IPS DF 6.9 (cell line): ENCODE measurements at regions not wholly inside any gene's neighbourhood (a gene's known extent, or its start where the extent isn't known, plus 50 kb on each side); places are given as distances from the start of the nearest gene placed in this dataset.
"Not testable (repeated sequence)": the region's sequence is repeated elsewhere in the genome, so short reads cannot be mapped to it uniquely, and the experiment has no call there.

Experiments used
- DNase-seq: peaks from one replicate; pipeline ENCODE4 v3.0.0-alpha.2; 2013; ENCODE audit warnings: low read depth, low spot score
- H3K27ac ChIP-seq: one replicate; pipeline ENCODE4 v1.5.1; 2013; ENCODE audit warnings: low read length, control low read depth
- H3K27me3 ChIP-seq: 2 replicates; pipeline ENCODE4 v1.6.1; 2013; ENCODE audit warnings: mild to moderate bottlenecking, low read length; ENCODE audit not compliant: control insufficient read depth, insufficient read depth
- H3K36me3 ChIP-seq: 2 replicates; pipeline ENCODE4 v1.6.1; 2013; ENCODE audit warnings: low read length; ENCODE audit not compliant: control insufficient read depth, insufficient read depth
- H3K4me1 ChIP-seq: 2 replicates; pipeline ENCODE4 v1.6.1; 2013; ENCODE audit warnings: low read length; ENCODE audit not compliant: control insufficient read depth, insufficient read depth
- H3K4me3 ChIP-seq: 2 replicates; pipeline ENCODE4 v1.5.1; 2013; ENCODE audit warnings: mild to moderate bottlenecking, low read length
- H3K9me3 ChIP-seq: 2 replicates; pipeline ENCODE4 v1.6.1; 2013; ENCODE audit warnings: low read length, inconsistent platforms; ENCODE audit not compliant: control insufficient read depth, insufficient read depth
- WGBS: extraction: QIAGEN DNeasy Blood & Tissue Kit; methylation state at CpG from one replicate; pipeline ENCODE4 v1.1.7; 2013; ENCODE audit warnings: mixed read lengths, missing lambda C conversion rate; ENCODE audit not compliant: insufficient read length, insufficient coverage; 5-methylcytosine and 5-hydroxymethylcytosine counted together

- Histone ChIP-seq H3K36me3 (no peaks in the 10 kb centered on the region), H3K9me3 (no peaks in the 10 kb centered on the region), H3K27me3 (no peaks in the 10 kb centered on the region), H3K27ac (no peak overlapping the region), H3K4me1 (no peaks in the 10 kb centered on the region), H3K4me3 (no peak overlapping the region)
- DNase-seq = no peak
- no CpG with 5 or more reads among the region's 5 CpGs for WGBS
These were observed 71.5 kb upstream of the IFNGR1 start for GRCh38 chr6:137290601-137291261.

GRCh38 chr6:137286916-137287315, 67.7 kb upstream of the IFNGR1 start:
- DNase-seq = no peak
- Histone ChIP-seq H3K9me3 (no peaks in the 10 kb centered on the region), H3K36me3 (no peaks in the 10 kb centered on the region), H3K4me1 (no peaks in the 10 kb centered on the region), H3K27me3 (no peaks in the 10 kb centered on the region), H3K27ac (no peak overlapping the region), H3K4me3 (no peak overlapping the region)
- WGBS = no CpG with 5 or more reads among the region's 1 CpG

- Histone ChIP-seq H3K36me3 (no peaks in the 10 kb centered on the region), H3K27me3 (no peaks in the 10 kb centered on the region), H3K4me3 (no peak overlapping the region), H3K4me1 (no peaks in the 10 kb centered on the region), H3K27ac (no peak overlapping the region), H3K9me3 (no peaks in the 10 kb centered on the region)
- no peak for DNase-seq
- no CpG with 5 or more reads among the region's 1 CpG for WGBS
These were observed 67.2 kb upstream of the IFNGR1 start for GRCh38 chr6:137286368-137286767.

GRCh38 chr6:137284811-137285110, 65.6 kb upstream of the IFNGR1 start:
- no peaks in the 10 kb centered on the region for H3K27me3 ChIP-seq
- H3K9me3 ChIP-seq = no peaks in the 10 kb centered on the region
- no peak overlapping the region for H3K27ac ChIP-seq
- no peak overlapping the region for H3K4me3 ChIP-seq
- no peaks in the 10 kb centered on the region for H3K4me1 ChIP-seq
- H3K36me3 ChIP-seq = no peaks in the 10 kb centered on the region
- no peak for DNase-seq

- Histone ChIP-seq H3K4me3 (no peak overlapping the region), H3K27me3 (no peaks in the 10 kb centered on the region), H3K4me1 (no peaks in the 10 kb centered on the region), H3K9me3 (no peaks in the 10 kb centered on the region), H3K36me3 (no peaks in the 10 kb centered on the region), H3K27ac (no peak overlapping the region)
- WGBS = no CpG with 5 or more reads among the region's 9 CpGs
- no peak for DNase-seq
These were observed 65.0 kb upstream of the IFNGR1 start for GRCh38 chr6:137283940-137284810.

GRCh38 chr6:137283080-137283479, 63.9 kb upstream of the IFNGR1 start:
- no peaks in the 10 kb centered on the region for H3K4me1 ChIP-seq
- H3K4me3 ChIP-seq = no peak overlapping the region
- no peak for DNase-seq
- no peaks in the 10 kb centered on the region for H3K36me3 ChIP-seq
- H3K27ac ChIP-seq = no peak overlapping the region
- H3K27me3 ChIP-seq = no peaks in the 10 kb centered on the region
- no CpG with 5 or more reads among the region's 2 CpGs for WGBS
- no peaks in the 10 kb centered on the region for H3K9me3 ChIP-seq

- no CpG with 5 or more reads among the region's 8 CpGs for WGBS
- Histone ChIP-seq H3K4me3 (no peak overlapping the region), H3K27ac (no peak overlapping the region), H3K36me3 (no peaks in the 10 kb centered on the region), H3K9me3 (no peaks in the 10 kb centered on the region), H3K27me3 (no peaks in the 10 kb centered on the region), H3K4me1 (no peaks in the 10 kb centered on the region)
- no peak for DNase-seq
These were observed 63.1 kb upstream of the IFNGR1 start for GRCh38 chr6:137282254-137282653.

GRCh38 chr6:137279279-137279678, 60.1 kb upstream of the IFNGR1 start:
- DNase-seq, H3K36me3 ChIP-seq, H3K4me1 ChIP-seq, H3K9me3 ChIP-seq, H3K4me3 ChIP-seq, H3K27ac ChIP-seq, H3K27me3 ChIP-seq: not testable (repeated sequence)
- WGBS = no CpG with 5 or more reads among the region's 4 CpGs

GRCh38 chr6:137277971-137278637, 58.9 kb upstream of the IFNGR1 start:
- H3K36me3 ChIP-seq = no peaks in the 10 kb centered on the region
- no peak overlapping the region for H3K27ac ChIP-seq
- H3K4me1 ChIP-seq = no peaks in the 10 kb centered on the region
- DNase-seq = no peak
- H3K27me3 ChIP-seq = no peaks in the 10 kb centered on the region
- H3K4me3 ChIP-seq = no peak overlapping the region
- H3K9me3 ChIP-seq = no peaks in the 10 kb centered on the region
- WGBS = no CpG with 5 or more reads among the region's 14 CpGs

GRCh38 chr6:137272403-137272802, 53.2 kb upstream of the IFNGR1 start:
- H3K4me3 ChIP-seq = no peak overlapping the region
- H3K4me1 ChIP-seq = no peaks in the 10 kb centered on the region
- H3K27ac ChIP-seq = no peak overlapping the region
- H3K36me3 ChIP-seq = no peaks in the 10 kb centered on the region
- DNase-seq = no peak
- H3K27me3 ChIP-seq = no peaks in the 10 kb centered on the region
- WGBS = no CpG with 5 or more reads among the region's 1 CpG
- no peaks in the 10 kb centered on the region for H3K9me3 ChIP-seq
